8988T (cell line): ENCODE measurements at regions not wholly inside any gene's neighbourhood (a gene's known extent, or its start where the extent isn't known, plus 50 kb on each side); places are given as distances from the start of the nearest gene placed in this dataset.
"Not testable (repeated sequence)": the region's sequence is repeated elsewhere in the genome, so short reads cannot be mapped to it uniquely, and the experiment has no call there.

Source experiments
- DNase-seq: peaks from one replicate; pipeline ENCODE4 v3.0.0; 2011

DNA sequence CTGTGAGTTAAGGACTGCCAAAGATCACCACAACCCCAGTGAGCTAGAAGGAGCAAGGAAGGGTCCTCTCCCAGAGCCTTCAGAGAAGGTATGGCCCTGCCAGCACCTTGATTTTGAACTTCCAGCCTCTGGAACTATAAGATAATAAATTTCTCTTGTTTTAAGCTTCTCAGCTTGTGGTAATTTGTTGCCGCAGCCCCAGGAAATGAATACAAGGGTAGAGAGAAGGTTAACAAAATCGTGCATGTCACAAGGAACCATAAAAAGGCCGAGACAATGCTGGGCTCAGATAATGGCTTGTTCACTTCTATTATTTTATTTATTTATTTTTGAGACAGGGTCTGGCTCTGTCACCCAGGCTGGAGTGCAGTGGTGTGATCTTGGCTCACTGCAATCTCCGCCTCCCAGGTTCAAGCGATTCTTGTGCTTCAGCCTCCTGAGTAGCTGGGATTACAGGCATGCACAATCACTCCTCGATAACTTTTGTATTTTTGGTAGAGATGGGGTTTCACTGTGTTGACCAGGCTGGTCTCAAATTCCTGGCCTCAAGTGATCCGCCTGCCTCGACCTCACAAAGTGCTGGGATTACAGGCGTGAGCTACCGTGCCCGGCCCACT lies 71.5 kb downstream of the WSB1 start:
- not testable (repeated sequence) for DNase-seq

DNA sequence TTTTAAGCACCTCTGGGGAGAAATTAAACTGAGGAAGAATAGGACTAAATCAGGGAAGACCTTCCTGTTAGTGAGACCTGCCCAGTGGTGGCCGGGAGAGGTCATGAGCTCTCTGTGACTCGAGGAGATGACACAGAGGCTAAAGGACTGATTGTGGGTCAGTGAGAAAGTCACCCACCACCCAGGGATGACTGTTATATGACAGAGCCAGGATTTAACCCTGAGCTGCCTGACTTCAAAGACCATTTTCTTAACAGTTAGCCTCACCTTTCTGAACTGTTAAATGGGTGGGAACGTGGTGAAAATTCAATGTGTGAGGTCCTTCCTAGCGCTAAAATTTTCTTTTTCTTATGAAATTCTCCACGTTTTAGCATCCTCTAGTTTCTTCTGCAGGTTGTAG lies 72.5 kb downstream of the WSB1 start:
- DNase-seq, result no peak

DNA sequence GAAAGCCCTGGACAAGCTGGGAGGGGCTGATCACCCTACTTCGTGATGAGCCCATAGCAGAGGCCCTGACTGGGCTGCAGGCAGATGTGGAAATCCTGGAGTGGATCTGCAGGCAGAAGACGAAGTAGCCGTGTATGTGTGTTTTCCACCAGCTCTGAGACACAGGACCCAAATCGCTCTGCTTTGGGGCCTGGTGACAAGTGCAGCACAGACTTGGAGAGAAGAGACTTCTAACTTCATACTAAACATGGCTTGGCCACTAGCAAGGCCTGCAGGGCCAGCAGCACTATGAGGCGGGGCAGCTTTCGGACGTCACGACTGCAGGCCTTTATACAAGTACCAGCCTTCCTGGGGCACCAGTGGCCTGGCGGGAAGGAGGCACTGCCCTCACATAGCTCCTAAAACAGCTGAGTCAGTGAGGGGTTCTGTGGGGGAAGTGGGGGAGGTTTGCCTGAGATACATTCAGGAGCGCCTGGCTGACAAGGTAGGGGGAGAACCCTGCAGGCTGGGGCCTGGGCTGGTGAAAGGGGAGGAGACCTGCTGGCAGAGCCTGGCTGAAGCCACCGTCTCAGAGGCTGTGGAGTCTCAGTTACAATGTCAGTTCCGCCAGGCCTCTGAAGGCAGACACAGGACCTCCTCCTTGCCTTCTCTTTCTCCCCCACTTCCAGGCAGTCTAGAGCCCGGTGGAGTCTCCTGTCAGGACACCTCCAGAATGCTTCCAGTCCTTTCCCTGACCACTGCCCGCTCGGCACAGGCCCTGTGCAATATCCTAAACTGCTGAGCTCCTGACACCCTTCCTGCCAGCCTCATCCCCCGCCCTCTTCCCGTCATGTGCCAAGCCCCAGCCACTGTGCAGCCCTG lies 73.4 kb downstream of the WSB1 start:
- DNase-seq, result no peak

DNA sequence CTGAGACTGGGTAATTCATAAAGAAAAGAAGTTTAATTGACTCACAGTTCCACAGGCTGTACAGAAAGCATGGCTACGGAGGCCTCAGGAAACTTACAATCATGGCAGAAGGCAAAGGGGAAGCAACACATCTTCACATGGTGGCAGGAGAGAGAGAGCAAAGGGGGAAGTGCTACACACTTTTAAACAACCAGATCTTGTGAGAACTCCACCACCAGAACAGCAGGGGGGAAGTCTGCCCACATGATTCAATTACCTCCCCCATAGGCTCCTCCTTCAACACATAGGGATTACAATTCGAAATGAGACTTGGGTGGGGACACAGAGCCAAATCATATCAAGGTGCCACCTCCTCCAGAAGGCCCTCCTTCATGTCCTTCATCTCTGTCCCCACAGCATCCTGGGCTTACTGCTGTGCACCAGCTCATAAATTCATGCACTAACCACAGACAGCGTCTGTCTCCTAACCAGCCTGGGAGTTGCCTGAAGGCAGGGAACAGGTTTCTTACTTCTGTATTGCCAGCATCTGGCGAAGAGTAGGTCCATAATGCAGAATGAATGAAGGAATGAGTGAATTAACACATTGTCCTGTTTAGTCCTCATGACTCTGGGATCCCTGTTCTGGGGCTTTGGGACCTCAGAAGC lies 74.4 kb downstream of the WSB1 start:
- no peak for DNase-seq

DNA sequence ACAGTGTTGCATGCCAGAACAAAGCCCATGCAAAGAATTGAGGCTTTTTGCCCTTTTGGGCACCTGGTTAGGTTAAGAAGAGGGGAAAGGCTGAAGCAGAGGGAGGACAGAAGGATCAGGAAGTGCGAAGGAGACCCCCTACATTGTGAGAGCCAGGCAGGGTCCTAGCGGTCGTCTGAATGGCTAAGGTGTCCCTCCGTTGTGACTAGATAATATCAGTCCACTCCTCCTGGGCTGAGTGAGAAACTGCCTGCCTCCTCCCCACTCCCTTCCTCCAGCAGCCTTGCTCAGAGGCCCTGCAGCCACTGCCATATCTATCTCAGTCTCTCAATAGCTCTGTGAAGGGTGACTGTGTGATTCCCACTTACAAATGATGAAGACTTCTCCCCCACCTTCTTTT lies 75.1 kb downstream of the WSB1 start:
- DNase-seq, result no peak

DNA sequence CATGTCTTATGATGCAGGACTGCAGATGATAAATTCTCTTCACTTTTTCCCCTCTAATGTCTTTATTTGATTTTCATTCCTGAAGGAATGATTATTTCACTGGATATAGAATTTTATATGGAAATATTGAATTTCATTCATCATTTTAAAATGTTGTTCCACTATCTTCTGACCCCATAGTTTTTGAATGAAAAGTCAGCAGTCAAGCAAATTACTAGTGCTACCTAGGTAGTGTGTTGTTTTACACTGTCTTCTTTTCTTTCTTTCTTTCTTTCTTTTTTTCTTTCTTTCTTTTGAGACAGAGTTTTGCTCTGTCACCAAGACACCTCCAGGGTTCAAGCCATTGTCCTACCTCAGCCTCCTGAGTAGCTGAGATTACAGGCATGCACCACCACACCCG lies 76.9 kb downstream of the WSB1 start:
- DNase-seq, result no peak

DNA sequence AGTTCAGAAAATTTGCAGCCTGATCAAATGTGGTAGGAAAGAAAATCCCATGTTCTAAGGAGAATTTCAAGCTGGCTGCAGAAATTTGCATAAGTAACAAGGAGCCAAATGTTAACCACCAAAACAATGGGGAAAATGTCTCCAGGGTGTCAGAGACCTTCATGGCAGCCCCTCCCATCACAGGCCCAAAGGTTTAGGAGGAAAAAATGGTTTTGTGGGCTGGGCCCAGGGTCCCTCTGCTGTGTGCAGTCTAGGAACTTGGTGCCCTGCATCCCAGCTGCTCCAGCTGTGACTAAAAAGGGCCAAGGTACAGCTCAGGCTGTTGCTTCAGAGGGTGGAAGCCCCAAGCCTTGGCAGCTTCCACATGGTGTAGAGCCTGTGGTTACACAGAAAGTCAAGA lies 79.8 kb downstream of the WSB1 start:
- not testable (repeated sequence) for DNase-seq

DNA sequence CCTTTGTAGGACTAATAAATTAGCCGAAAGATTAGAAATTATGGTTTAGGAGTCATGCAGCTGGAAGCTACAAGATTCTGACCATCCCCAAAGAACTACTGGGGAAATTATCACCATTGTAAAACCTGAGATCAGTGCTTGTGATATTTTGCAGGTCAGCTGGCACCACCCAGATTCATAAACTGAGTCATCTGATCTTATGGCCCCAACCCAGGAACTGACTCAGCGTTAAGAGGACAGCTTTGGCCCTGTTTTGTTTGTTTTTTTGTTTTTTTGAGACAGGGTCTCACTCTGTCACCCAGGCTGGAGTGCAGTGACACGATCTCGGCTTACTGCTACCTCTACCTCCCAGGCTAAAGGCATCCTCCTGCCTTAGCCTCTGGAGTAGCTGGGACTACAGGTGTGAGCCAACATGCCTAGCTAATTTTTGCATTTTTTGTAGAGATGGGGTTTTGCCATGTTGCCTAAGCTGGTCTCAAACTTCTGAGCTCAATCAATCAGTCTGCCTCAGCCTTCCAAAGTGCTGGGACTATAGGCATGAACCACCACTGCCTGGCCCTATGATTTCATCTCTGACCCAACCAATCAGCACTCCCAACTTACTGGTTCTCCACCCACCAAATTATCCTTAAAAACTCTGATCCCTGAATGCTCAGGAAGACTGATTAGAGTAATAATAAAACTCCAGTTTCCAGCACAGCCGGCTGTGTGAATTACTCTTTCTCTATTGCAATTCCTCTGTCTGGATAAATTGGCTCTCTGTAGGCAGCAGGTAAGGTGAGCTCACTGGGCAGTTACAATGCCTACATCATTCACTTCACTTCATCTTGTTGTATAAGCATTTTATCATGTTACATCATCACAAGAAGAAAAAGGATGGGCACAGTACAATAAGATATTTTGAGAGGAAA lies 79.4 kb upstream of the KSR1 start:
- DNase-seq, result no peak

DNA sequence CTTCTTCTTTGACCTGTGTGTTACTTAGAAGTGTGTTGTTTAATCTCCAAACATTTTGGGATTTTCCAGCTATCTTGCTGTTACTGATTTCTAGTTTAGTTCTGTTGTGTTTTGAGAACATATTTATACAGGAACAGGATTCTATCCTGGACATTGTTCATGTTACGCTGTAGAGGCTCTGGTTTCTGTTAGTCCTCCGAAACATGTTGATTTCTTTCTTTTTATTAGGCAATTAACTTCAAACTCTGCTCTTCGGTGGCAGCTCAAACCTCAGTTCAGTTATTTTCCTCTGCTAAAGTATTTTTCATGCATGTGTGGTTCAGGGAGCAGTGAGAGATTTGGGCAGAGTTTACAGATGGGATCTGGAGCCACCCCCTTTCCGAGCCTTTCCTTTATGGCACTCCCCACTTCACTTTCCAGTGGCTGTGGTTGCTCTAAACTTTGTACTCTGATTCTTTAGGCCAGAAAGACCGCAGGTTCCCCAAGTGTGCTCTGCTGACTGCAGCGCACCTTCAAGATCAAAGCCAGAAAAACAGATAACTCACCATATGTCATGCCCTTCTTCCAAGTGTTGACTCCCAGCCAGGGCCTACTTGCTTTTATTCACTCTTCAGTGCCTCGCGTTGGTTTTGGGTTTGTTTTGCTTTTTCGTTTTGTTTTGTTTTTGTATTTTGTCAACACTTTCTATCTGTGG lies 77.6 kb upstream of the KSR1 start:
- no peak for DNase-seq

DNA sequence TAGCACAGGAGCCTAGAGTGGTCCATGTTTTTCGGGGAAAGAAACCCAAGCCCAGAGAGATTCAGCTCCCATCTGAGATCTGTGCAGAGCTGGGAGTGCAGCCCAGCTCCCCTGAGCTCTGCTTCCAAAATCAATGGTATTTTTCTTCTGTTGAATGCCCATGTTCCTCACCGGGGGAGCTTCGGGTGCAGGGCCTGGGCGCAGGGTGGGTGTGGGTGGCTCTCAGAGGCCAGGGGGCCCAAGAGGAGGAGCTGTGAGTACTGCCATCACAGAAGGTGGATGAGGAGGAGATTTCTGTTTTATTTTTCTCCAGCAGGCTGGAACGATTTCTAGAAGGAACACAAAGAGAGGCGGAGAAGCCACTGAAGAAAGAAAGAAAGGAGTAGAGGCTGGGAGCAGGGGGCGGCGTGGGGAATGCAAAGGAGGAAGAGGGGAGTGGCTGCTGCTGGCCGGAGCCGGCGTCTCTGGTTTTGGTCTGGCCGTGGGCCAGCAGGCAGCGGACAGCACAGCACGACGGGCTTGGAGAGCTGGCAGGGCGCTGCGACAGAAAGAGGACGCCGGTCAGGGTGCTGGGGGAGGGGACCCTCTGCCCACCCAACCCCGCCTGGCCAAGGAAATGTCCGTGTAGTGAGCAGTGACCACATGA lies 76.2 kb upstream of the KSR1 start:
- peak; percentile 48 for DNase-seq

DNA sequence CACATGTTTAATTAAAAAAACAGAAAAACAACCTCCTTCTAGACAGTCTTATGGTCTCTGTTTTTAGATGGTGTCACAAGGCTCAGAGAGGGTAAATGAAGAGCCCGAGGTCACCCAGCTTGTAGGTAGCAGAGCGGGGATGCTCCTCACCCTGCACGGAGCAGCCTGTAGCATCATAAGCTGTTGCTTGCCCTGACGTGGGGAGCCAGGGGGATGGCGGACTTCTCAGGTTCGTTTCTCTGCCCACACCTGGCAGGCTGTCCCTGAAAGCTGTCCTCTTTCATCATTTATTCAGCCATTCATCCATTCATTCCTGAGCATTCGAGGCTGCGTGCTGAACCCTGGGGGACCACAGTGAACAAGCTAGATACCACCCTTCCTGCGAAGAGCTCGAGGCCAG lies 75.7 kb upstream of the KSR1 start:
- DNase-seq, result no peak

DNA sequence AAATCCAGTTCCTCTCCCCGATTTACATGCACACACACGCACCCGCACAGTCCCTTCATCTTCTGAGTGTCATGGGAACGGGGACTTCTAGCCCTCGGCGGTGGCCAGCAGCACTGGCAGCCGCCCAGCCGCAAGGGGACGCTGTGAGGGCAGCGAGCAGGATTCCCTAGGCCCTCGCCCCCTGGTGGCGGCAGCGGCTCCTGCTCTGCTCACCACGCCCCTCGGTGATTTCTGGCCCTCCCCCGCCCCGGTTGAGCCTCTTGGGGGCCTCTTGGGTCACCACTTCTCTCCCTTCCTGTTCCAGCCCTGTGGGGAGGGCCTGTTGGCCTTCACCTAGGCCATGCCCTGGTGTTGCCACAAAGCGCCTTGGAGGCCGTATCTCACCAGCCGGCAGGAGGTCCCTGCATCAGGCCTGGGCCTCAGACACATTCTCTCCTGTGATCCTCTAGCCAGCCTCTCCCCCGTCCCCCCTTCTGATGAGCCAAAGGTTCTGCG lies 75.2 kb upstream of the KSR1 start:
- DNase-seq, result peak; percentile 93

DNA sequence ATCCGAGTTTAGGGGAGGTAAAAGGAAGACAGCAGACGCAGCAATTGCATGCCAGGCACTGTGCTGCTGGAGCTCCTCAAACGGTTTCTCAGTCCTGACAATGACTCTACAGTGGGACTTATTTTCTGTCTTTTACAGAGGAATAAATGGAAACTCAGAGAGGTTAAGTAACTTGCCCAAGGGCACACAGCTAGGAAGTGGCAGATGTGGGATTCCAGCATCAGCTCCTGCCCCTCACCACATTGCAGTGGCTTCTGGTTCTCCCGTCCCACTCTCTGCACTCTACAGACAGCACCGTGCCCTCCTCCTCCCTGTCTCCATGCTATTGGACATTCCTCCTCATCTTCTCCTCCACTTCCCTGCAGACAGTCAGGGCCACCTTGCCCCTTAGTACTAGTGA lies 74.2 kb upstream of the KSR1 start:
- no peak for DNase-seq

DNA sequence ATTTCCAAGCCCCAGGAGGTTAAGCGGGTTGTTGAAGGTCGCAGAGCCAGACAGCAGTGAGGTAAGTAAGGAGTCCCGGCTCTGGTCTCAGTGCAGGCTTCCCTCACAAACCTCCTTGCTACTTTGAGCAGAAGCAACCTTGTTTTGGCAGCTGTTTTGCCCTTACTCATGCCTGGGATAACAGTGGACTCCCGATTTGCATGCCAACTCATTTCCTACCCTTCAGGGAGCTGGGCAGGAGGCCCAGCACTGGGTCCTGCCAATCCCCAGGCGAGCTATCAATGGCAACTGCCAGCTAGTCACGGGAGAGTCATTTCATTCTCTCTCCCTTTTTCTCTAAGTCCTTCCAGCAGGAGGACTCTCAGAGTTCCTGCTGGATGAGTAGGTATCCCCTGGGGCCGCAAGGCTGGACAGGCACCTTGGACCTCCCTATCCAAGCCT lies 72.0 kb upstream of the KSR1 start:
- peak; percentile 73 for DNase-seq

DNA sequence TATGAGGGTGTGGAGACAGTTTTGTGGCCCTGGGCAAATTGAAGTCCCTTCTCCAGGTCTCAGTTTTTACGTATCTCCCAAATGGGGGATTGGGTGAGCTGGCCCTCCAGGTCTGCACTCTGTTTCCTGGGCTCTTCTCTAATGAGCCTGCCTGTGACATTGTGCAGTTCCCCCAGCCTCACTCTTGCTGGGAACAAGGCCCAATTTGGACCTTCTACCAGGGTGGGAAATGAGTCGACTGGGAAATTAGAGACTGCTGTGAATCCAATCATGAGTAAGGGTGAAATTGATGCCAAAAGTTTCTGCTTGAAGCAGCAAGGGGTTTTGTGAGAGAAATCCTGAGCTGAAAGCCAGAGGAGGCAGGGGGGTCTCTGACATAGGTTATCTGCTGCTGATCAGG lies 71.5 kb upstream of the KSR1 start:
- DNase-seq, result no peak

DNA sequence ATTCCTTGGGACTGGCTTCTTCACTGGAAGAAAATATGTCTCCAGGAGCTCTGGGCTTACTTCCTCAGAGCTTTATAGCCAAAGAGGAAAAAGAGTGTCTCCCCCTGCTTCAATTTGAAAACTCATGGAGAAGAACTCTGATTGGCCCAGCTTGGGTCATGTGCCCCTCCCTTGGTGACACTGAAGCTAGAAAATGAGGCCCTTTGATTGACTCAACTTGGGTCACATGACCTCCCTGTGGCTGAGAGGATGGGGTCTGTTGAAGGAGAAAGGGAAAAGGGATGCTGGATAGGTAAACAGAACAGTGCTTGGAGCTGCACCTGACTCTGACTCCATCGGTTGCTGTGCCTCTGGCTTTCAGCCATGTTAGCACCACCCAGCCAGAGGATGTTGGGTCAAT lies 70.6 kb upstream of the KSR1 start:
- no peak for DNase-seq

DNA sequence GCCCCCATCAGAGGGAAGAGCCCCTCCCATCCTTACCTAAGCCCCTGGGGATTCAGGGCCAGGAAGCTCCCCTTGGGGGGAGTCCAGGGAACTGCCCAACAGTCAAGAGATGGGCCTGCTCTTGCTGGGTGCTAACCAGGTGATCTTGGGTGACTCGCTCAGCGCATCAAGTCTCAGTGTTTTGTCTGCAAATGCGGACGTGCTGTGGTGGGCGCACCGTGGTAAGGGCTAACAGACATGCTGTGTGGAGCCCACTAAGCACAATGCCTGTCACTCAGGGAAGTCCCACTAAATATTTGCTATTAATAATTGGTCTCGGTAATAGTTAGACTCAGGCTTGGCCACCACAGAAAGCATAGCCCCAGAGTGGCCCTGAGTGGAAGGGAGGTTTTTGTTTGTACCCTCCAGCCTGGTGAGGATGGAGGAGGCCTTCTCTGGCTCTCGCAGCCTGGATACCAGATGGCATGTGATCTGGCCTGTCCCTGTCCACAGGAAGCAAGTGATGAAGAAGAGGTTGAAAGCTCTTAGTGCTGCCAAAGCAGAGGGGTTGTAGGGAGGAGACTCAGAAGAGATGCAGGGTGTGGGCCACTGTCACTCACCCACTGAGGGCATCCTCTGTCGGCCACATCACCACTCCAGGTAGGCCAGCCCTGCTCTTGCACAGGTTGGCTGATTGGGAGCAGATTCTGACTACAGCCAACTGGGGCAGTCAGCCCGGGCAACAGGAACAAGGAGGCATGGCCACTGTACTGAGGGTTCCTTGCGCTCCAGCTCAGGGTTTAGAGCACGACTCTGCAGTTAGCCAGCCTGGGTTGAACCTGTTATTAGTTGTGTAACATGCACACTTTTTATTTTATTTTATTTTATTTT lies 69.8 kb upstream of the KSR1 start:
- DNase-seq, result no peak

DNA sequence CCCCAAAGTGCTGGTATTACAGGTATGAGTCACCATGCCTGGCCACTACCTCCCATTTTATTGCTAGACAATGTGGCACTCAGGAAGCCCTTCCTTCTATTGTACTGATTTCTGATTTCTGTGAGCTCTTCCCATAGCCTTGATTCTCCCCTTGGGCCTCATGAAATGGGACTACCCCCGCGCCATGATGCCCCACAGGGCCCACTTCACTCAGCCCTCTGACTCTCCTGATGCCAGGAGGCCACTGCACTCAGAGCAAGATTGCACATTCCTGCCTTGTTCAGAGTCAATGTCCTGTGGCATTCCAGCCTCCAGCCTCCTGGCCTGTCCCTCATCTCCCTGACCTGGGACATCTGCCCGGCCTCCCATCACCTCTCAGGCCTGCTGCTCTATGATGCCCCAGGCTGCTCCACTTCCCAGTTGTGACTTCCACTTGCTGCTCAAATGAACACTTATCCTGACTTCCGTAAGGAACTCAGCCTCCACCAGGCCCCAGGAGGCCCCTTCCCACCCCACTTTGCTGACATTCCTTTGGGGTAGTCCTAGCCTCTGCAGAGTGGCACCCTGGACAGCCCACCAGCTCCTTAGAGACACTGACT lies 66.6 kb upstream of the KSR1 start:
- DNase-seq, result no peak

DNA sequence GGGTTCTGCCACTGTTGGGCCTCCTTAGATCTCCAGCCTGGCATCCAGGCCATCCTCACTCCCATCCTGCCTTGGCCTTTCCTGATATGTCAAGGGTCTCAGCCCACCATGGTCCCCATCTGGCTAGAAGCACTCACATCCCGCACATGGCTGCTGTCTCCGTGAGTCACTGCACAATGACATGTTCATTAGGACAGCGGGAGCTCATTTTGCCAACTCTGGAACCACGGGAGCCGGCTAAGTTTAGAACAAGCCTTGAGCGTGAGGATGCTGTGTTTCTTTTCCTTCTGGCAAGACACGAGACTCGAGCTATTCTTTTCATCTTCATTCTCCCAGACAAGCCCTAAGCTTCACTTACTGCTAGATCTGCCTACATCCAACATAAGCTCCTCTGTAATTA lies 65.7 kb upstream of the KSR1 start:
- DNase-seq, result no peak

DNA sequence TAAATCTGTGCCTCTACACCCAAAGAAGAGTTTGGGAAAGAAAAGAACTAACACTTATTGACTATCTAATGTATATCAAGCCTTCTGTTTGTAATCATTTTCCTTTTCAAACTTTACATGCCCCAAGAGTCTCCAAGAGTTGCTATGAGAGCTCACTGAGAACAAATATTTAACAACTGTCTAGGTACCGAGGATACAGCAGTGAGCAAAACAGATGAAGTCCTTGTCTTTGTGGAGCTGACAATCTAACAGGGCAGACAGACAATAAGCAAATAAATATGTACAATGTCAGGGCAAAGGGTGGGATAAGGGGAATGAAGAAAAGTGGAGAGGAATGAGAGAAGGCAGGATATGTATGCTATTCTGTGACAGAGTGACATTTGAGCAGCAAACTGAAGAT lies 64.8 kb upstream of the KSR1 start:
- no peak for DNase-seq
